ENCODE measurements at regions not wholly inside any gene's neighbourhood (a gene's known extent, or its start where the extent isn't known, plus 50 kb on each side); places are given as distances from the start of the nearest gene placed in this dataset.
"Not testable (repeated sequence)": the region's sequence is repeated elsewhere in the genome, so short reads cannot be mapped to it uniquely, and the experiment has no call there.

DNA sequence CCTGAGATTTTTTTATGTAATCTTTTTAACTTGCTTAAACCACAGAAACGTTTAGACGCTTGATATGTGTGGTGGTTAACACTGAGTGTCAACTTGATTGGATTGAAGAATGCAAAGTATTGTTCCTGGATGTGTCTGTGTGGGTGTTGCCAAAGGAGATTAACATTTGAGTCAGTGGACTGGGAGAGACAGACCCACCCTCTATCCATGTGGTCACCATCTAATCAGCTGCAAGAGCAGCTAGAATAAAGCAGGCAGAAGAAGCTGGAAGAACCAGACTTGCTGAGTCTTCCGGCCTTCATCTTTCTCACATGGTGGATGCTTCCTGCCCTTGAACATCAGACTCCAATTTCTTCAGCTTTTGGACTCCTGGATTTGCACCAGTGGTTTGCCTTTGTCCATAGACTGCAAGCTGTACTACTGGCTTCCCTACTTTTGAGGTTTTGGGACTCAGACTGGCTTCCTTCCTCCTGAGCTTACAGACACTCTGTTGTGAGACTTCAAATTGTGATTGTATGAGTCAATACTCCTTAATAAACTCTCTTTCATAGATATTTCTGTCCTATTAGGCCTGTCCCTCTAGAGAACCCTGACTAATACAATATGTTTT, 816.0 kb upstream of the CDH9 start:
- Histone ChIP-seq H3K9me2 (ENCODE audit: insufficient read depth, low read length) (no peaks in the 10 kb centered on the region), H3K4me2 (ENCODE audit: low read length) (no peak overlapping the region), H3K79me2 (ENCODE audit: insufficient read depth, low read depth, low read length) (no peaks in the 10 kb centered on the region), H4K20me1 (ENCODE audit: insufficient read depth, low read length) (no peaks in the 10 kb centered on the region), H3K27ac (ENCODE audit: low read depth, low read length, poor library complexity, severe bottlenecking) (no peak overlapping the region), H3K4me1 (ENCODE audit: insufficient read depth, low read length, poor library complexity, severe bottlenecking) (no peaks in the 10 kb centered on the region), H3K9me3 (ENCODE audit: low read length) (0 out of 2 replicates have a peak, but pooled peaks cover 12% of the 10 kb centered on the region), H2AFZ (ENCODE audit: low read length) (no peak overlapping the region), H3K4me3 (ENCODE audit: low read depth, low read length, poor library complexity, severe bottlenecking) (no peak overlapping the region), H3K36me3 (ENCODE audit: insufficient read depth, low read length) (no peaks in the 10 kb centered on the region)
- no TSS peak for BruUV-seq (replicated peaks)
- TF ChIP-seq EZH2phosphoT487 (IDR thresholded peaks at IDR 0.05; ENCODE audit: borderline replicate concordance, low read depth, low read length): no peak
- TF ChIP-seq, protein P1, sequence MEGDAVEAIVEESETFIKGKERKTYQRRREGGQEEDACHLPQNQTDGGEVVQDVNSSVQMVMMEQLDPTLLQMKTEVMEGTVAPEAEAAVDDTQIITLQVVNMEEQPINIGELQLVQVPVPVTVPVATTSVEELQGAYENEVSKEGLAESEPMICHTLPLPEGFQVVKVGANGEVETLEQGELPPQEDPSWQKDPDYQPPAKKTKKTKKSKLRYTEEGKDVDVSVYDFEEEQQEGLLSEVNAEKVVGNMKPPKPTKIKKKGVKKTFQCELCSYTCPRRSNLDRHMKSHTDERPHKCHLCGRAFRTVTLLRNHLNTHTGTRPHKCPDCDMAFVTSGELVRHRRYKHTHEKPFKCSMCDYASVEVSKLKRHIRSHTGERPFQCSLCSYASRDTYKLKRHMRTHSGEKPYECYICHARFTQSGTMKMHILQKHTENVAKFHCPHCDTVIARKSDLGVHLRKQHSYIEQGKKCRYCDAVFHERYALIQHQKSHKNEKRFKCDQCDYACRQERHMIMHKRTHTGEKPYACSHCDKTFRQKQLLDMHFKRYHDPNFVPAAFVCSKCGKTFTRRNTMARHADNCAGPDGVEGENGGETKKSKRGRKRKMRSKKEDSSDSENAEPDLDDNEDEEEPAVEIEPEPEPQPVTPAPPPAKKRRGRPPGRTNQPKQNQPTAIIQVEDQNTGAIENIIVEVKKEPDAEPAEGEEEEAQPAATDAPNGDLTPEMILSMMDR (conservative IDR thresholded peaks at IDR 0.05; ENCODE audit: low read length): no peak
- ChIA-PET POLR2A (no interaction called here), CTCF (ENCODE audit: unreplicated experiment) (no interaction called here)
- intact Hi-C loops (cut with micrococcal nuclease; ENCODE audit: unreplicated experiment): no loop called here
- no peak for DNase-seq (ENCODE audit: low spot score)

DNA sequence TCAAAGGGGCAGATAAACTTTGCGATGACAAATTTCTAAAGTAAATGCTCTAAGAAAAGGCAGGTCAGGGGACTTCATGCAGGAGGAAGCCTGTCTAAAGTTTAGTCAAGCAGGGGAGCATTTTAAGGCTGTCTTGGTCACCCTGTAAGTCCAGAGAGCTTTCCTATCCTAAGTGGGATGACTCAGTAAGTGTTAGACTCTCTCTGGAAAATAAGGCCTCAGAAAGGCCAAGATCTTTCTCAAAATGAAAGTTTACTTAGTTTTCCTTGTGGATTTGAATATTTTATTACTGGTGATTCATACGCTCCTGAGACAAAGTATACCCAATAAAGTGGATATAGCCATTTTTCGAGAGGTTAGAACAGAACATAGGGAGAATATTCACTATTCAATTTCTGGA, 806.9 kb upstream of the CDH9 start:
- Histone ChIP-seq H4K20me1 (ENCODE audit: insufficient read depth, low read length) (no peaks in the 10 kb centered on the region), H3K79me2 (ENCODE audit: insufficient read depth, low read depth, low read length) (no peaks in the 10 kb centered on the region), H3K4me1 (ENCODE audit: insufficient read depth, low read length, poor library complexity, severe bottlenecking) (no peaks in the 10 kb centered on the region), H3K9me3 (ENCODE audit: low read length) (0 out of 2 replicates have a peak, but pooled peaks cover 5% of the 10 kb centered on the region), H3K4me3 (ENCODE audit: low read depth, low read length, poor library complexity, severe bottlenecking) (no peak overlapping the region), H3K27ac (ENCODE audit: low read depth, low read length, poor library complexity, severe bottlenecking) (no peak overlapping the region), H3K4me2 (ENCODE audit: low read length) (no peak overlapping the region), H2AFZ (ENCODE audit: low read length) (no peak overlapping the region), H3K36me3 (ENCODE audit: insufficient read depth, low read length) (no peaks in the 10 kb centered on the region), H3K9me2 (ENCODE audit: insufficient read depth, low read length) (no peaks in the 10 kb centered on the region)
- intact Hi-C loops (cut with micrococcal nuclease; ENCODE audit: unreplicated experiment): no loop called here
- no peak for DNase-seq (ENCODE audit: low spot score)
- no peak for TF ChIP-seq EZH2phosphoT487 (IDR thresholded peaks at IDR 0.05; ENCODE audit: borderline replicate concordance, low read depth, low read length)
- TF ChIP-seq, protein P1 (conservative IDR thresholded peaks at IDR 0.05; ENCODE audit: low read length): no peak
- BruUV-seq (replicated peaks): no TSS peak
- ChIA-PET CTCF (ENCODE audit: unreplicated experiment) (no interaction called here), POLR2A (interaction anchor here (0.6 kb wide), 1 partner anchor 141 kb away, joined by 3 read pairs; no protein-coding TSS in a partner anchor)

DNA sequence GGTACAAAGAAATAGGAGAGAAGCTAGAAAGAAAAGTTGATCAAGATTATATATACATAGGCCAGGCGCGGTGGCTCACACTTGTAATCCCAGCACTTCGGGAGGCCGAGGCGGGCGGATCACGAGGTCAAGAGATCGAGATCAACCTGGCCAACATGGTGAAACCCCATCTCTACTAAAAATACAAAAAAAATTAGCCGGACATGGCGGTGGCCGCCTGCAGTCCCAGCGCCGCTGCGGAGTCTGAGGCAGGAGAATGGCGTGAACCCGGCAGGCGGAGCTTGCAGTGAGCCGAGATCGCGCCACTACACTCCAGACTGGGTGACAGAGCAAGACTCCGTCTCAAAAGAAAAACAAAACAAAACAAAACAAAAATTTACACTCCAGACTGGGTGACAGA, 798.3 kb upstream of the CDH9 start:
- intact Hi-C loops (cut with micrococcal nuclease; ENCODE audit: unreplicated experiment); H3K9me3 ChIP-seq (ENCODE audit: low read length); H3K27ac ChIP-seq (ENCODE audit: low read depth, low read length, poor library complexity, severe bottlenecking); DNase-seq (ENCODE audit: low spot score); BruUV-seq (replicated peaks); CTCF ChIA-PET (ENCODE audit: unreplicated experiment); H3K4me1 ChIP-seq (ENCODE audit: insufficient read depth, low read length, poor library complexity, severe bottlenecking); H3K4me3 ChIP-seq (ENCODE audit: low read depth, low read length, poor library complexity, severe bottlenecking); H3K4me2 ChIP-seq (ENCODE audit: low read length); H4K20me1 ChIP-seq (ENCODE audit: insufficient read depth, low read length); H3K9me2 ChIP-seq (ENCODE audit: insufficient read depth, low read length); H2AFZ ChIP-seq (ENCODE audit: low read length); H3K36me3 ChIP-seq (ENCODE audit: insufficient read depth, low read length); H3K79me2 ChIP-seq (ENCODE audit: insufficient read depth, low read depth, low read length); POLR2A ChIA-PET: not testable (repeated sequence)

All from OCI-LY7 (cell line).